RWPE2 (cell line): ENCODE measurements at regions not wholly inside any gene's neighbourhood (a gene's known extent, or its start where the extent isn't known, plus 50 kb on each side); places are given as distances from the start of the nearest gene placed in this dataset.

Experiments used
- ATAC-seq: fragments of 200-7000 bp; cut with Tn5 transposase; 3 replicates; pipeline ENCODE4 v1.9.1; 2021; ENCODE audit warnings: low read depth
- DNase-seq: peaks from one replicate; pipeline ENCODE4 v3.0.0-alpha.2; 2020; ENCODE audit warnings: low spot score
- H3K27ac ChIP-seq: fragments of 450-650 bp; 2 replicates; pipeline ENCODE4 v1.5.1; 2017; ENCODE audit warnings: mild to moderate bottlenecking; ENCODE audit not compliant: poor library complexity, severe bottlenecking
- H3K27me3 ChIP-seq: fragments of 250-450 bp; sonication (Bioruptor Pico); 2 replicates; pipeline ENCODE4 v1.5.1; 2021; ENCODE audit warnings: mild to moderate bottlenecking, moderate library complexity; ENCODE audit not compliant: insufficient read depth, poor library complexity, severe bottlenecking
- H3K36me3 ChIP-seq: fragments of 250-450 bp; sonication (Bioruptor Pico); 2 replicates; pipeline ENCODE4 v1.5.1; 2020; ENCODE audit warnings: low read depth, mild to moderate bottlenecking, moderate library complexity
- H3K4me1 ChIP-seq: fragments of 250-450 bp; sonication (Bioruptor Pico); 2 replicates; pipeline ENCODE4 v1.5.1; 2021; ENCODE audit warnings: mild to moderate bottlenecking, moderate library complexity; ENCODE audit not compliant: insufficient read depth, poor library complexity, severe bottlenecking
- H3K4me3 ChIP-seq: fragments of 250-450 bp; sonication (Bioruptor Pico); 2 replicates; pipeline ENCODE4 v1.5.1; 2021; ENCODE audit warnings: mild to moderate bottlenecking, moderate library complexity; ENCODE audit not compliant: severe bottlenecking
- H3K9me3 ChIP-seq: fragments of 250-450 bp; sonication (Bioruptor Pico); 2 replicates; pipeline ENCODE4 v1.5.1; 2021; ENCODE audit warnings: mild to moderate bottlenecking, moderate library complexity; ENCODE audit not compliant: severe bottlenecking
- CTCF ChIP-seq: fragments of 450-650 bp; IDR thresholded peaks from one replicate; pipeline ENCODE4 v1.5.1; 2017; ENCODE audit warnings: mild to moderate bottlenecking, moderate library complexity; ENCODE audit not compliant: poor library complexity, severe bottlenecking

GRCh38 chr4:123747016-123747415 is 350.4 kb downstream of the SPRY1 start:
- H3K27me3 ChIP-seq: no peaks in the 10 kb centered on the region
- no peak overlapping the region for H3K27ac ChIP-seq
- H3K9me3 ChIP-seq: no peaks in the 10 kb centered on the region
- H3K4me1 ChIP-seq: no peaks in the 10 kb centered on the region
- no peak overlapping the region for H3K4me3 ChIP-seq
- ATAC-seq: no peak
- no peak for TF ChIP-seq CTCF
- no peaks in the 10 kb centered on the region for H3K36me3 ChIP-seq
- no peak for DNase-seq

GRCh38 chr4:123748806-123749205 is 352.2 kb downstream of the SPRY1 start:
- DNase-seq: no peak
- Histone ChIP-seq H3K4me1 (no peaks in the 10 kb centered on the region), H3K9me3 (no peaks in the 10 kb centered on the region), H3K36me3 (no peaks in the 10 kb centered on the region), H3K27me3 (no peaks in the 10 kb centered on the region), H3K4me3 (no peak overlapping the region), H3K27ac (no peak overlapping the region)
- no peak for ATAC-seq
- no peak for TF ChIP-seq CTCF

- no peak for ATAC-seq
Measured at GRCh38 chr4:123749383-123749782, 352.8 kb downstream of the SPRY1 start.

GRCh38 chr4:123750044-123750443 is 353.4 kb downstream of the SPRY1 start:
- no peaks in the 10 kb centered on the region for H3K4me1 ChIP-seq
- no peak overlapping the region for H3K27ac ChIP-seq
- DNase-seq (no peak), ATAC-seq (no peak)
- no peaks in the 10 kb centered on the region for H3K9me3 ChIP-seq
- no peak for TF ChIP-seq CTCF
- no peak overlapping the region for H3K4me3 ChIP-seq
- no peaks in the 10 kb centered on the region for H3K27me3 ChIP-seq
- no peaks in the 10 kb centered on the region for H3K36me3 ChIP-seq

More at GRCh38 chr4:123749383-123749782, 352.8 kb downstream of the SPRY1 start:
- Histone ChIP-seq H3K4me3 (no peak overlapping the region), H3K9me3 (no peaks in the 10 kb centered on the region), H3K27ac (no peak overlapping the region), H3K27me3 (no peaks in the 10 kb centered on the region), H3K36me3 (no peaks in the 10 kb centered on the region), H3K4me1 (no peaks in the 10 kb centered on the region)
- no peak for TF ChIP-seq CTCF
- DNase-seq: no peak

- no peak for ATAC-seq
- Histone ChIP-seq H3K4me3 (no peak overlapping the region), H3K27me3 (no peaks in the 10 kb centered on the region), H3K27ac (no peak overlapping the region), H3K4me1 (no peaks in the 10 kb centered on the region), H3K9me3 (no peaks in the 10 kb centered on the region), H3K36me3 (no peaks in the 10 kb centered on the region)
- DNase-seq: no peak
- TF ChIP-seq CTCF: no peak
Measured at GRCh38 chr4:123755655-123756054, 359.1 kb downstream of the SPRY1 start.
